ENCODE measurements at regions not wholly inside any gene's neighbourhood (a gene's known extent, or its start where the extent isn't known, plus 50 kb on each side); places are given as distances from the start of the nearest gene placed in this dataset.

- TF ChIP-seq POLR2AphosphoS5 (IDR thresholded peaks at IDR 0.05; ENCODE audit: low read depth, low read length) (no peak), EP300 (IDR thresholded peaks at IDR 0.05; ENCODE audit: borderline replicate concordance in 1 of 2, low read depth in 1 of 2, low read length in 1 of 2) (no peak), YY1 (IDR thresholded peaks at IDR 0.05; ENCODE audit: low read depth) (no peak), CTCF (IDR thresholded peaks at IDR 0.05) (no peak)
Observed at GRCh38 chr1:118396279-118396678, 211.3 kb upstream of the SPAG17 start.

All from SK-N-SH (cell line).